Uterus (tissue), 3 donors: ENCODE measurements at regions not wholly inside any gene's neighbourhood (a gene's known extent, or its start where the extent isn't known, plus 50 kb on each side); places are given as distances from the start of the nearest gene placed in this dataset.

Source experiments
- DNase-seq, 2 donors: peaks; one replicate each; pipeline ENCODE4 v3.0.0-alpha.2; 2019 to 2020
- H3K27ac ChIP-seq, 2 donors: fragments of 200-600 bp; sonication (generic); 1 replicate in 1 of 2; 2 replicates in 1 of 2; pipeline ENCODE4 v1.5.1; 2016 to 2018
- H3K27me3 ChIP-seq, 2 donors: fragments of 200-600 bp; sonication (generic); one replicate each; pipeline ENCODE4 v1.5.1; 2018 to 2019; ENCODE audit warnings: control low read depth in 1 of 2
- H3K36me3 ChIP-seq, 2 donors: fragments of 200-600 bp; sonication (generic); one replicate each; pipeline ENCODE4 v1.5.1; 2019; ENCODE audit warnings: control low read depth in 1 of 2
- H3K4me1 ChIP-seq, 2 donors: fragments of 200-600 bp; sonication (generic); one replicate each; pipeline ENCODE4 v1.5.1; 2018 to 2019; ENCODE audit warnings: control low read depth in 1 of 2
- H3K4me3 ChIP-seq, 2 donors: fragments of 200-600 bp; sonication (generic); 1 replicate in 1 of 2; 2 replicates in 1 of 2; pipeline ENCODE4 v1.5.1; 2018 to 2019; ENCODE audit warnings: mild to moderate bottlenecking in 1 of 2
- H3K9me3 ChIP-seq, 2 donors: fragments of 200-600 bp; sonication (generic); one replicate each; pipeline ENCODE4 v1.5.1; 2019; ENCODE audit warnings: control low read depth in 1 of 2
- CTCF ChIP-seq, 4 experiments: fragments of 200-600 bp in 2 of 4; fragments of 450-650 bp in 2 of 4; sonication (generic) in 2 of 4; IDR thresholded peaks; one replicate each; pipeline ENCODE4 v1.5.1; 2016 to 2019; ENCODE audit warnings: antibody characterized with exemption in 4 of 4, mild to moderate bottlenecking in 2 of 4, moderate library complexity in 1 of 4
- POLR2A ChIP-seq, 2 donors: fragments of 450-650 bp; IDR thresholded peaks; one replicate each; pipeline ENCODE4 v1.6.1; 2016; ENCODE audit warnings: antibody characterized with exemption in 2 of 2, mild to moderate bottlenecking in 1 of 2, moderate library complexity in 1 of 2
- intact Hi-C: fragments of 100-400 bp; cut with DNase I; formaldehyde crosslinking; loops from one replicate; pipeline ENCODE4 v1.15.1; 2023; ENCODE audit warnings: low total_unique reads
- donor health status: DM: yes; HTN: yes; CAD: no.

- no peaks in the 10 kb centered on the region for H3K4me1 ChIP-seq
- intact Hi-C loops, result no loop called here
- no peak for TF ChIP-seq CTCF (IDR thresholded peaks at IDR 0.05)
- TF ChIP-seq POLR2A (IDR thresholded peaks at IDR 0.05), result no peak
- H3K27ac ChIP-seq, result peak overlapping the region; percentile 66 to 82
- DNase-seq, result no peak
- no peaks in the 10 kb centered on the region for H3K9me3 ChIP-seq
- no peaks in the 10 kb centered on the region for H3K27me3 ChIP-seq
- no peaks in the 10 kb centered on the region for H3K36me3 ChIP-seq
- no peak overlapping the region for H3K4me3 ChIP-seq
Measured at GRCh38 chr4:156606554-156607477, 364.8 kb downstream of the PDGFC start.

GRCh38 chr4:156598138-156598681 is 373.4 kb downstream of the PDGFC start:
- peak overlapping the region; percentile 8 to 34 for H3K27ac ChIP-seq
- no peaks in the 10 kb centered on the region for H3K27me3 ChIP-seq
- TF ChIP-seq POLR2A (IDR thresholded peaks at IDR 0.05) (no peak), CTCF (IDR thresholded peaks at IDR 0.05) (no peak)
- no peaks in the 10 kb centered on the region for H3K9me3 ChIP-seq
- no peak overlapping the region for H3K4me3 ChIP-seq
- no peaks in the 10 kb centered on the region for H3K36me3 ChIP-seq
- DNase-seq, result no peak
- peaks cover 5 to 8% of the 10 kb centered on the region in 2 donors for H3K4me1 ChIP-seq
- intact Hi-C loops, result no loop called here

- no peaks in the 10 kb centered on the region for H3K9me3 ChIP-seq
- TF ChIP-seq POLR2A (IDR thresholded peaks at IDR 0.05), result no peak
- TF ChIP-seq CTCF (IDR thresholded peaks at IDR 0.05), result no peak
- H3K27ac ChIP-seq, result peak overlapping the region; percentile 57 to 61
- no peak for DNase-seq
- intact Hi-C loops, result no loop called here
- no peak overlapping the region for H3K4me3 ChIP-seq
- H3K36me3 ChIP-seq, result no peaks in the 10 kb centered on the region
- peaks cover 5 to 8% of the 10 kb centered on the region in 2 donors for H3K4me1 ChIP-seq
- H3K27me3 ChIP-seq, result no peaks in the 10 kb centered on the region
Measured at GRCh38 chr4:156596706-156597329, 374.8 kb downstream of the PDGFC start.

GRCh38 chr4:156596026-156596425 is 375.6 kb downstream of the PDGFC start:
- Histone ChIP-seq H3K4me1 (peaks cover 5 to 8% of the 10 kb centered on the region in 2 donors), H3K27me3 (no peaks in the 10 kb centered on the region), H3K36me3 (no peaks in the 10 kb centered on the region), H3K4me3 (no peak overlapping the region), H3K27ac (peak overlapping the region; percentile 57 to 61), H3K9me3 (no peaks in the 10 kb centered on the region)
- TF ChIP-seq CTCF (IDR thresholded peaks at IDR 0.05) (no peak), POLR2A (IDR thresholded peaks at IDR 0.05) (no peak)
- intact Hi-C loops, result no loop called here
- no peak for DNase-seq

GRCh38 chr4:156595041-156595440 is 376.6 kb downstream of the PDGFC start:
- no peaks in the 10 kb centered on the region for H3K36me3 ChIP-seq
- H3K27ac ChIP-seq, result peak overlapping the region; percentile 57 to 61
- H3K4me3 ChIP-seq, result no peak overlapping the region
- H3K27me3 ChIP-seq, result no peaks in the 10 kb centered on the region
- DNase-seq, result no peak
- TF ChIP-seq CTCF (IDR thresholded peaks at IDR 0.05) (no peak), POLR2A (IDR thresholded peaks at IDR 0.05) (no peak)
- intact Hi-C loops, result no loop called here
- H3K4me1 ChIP-seq, result peaks cover 5 to 8% of the 10 kb centered on the region in 2 donors
- H3K9me3 ChIP-seq, result no peaks in the 10 kb centered on the region
